Activated CD4-positive, alpha-beta T cell treated with anti-CD3 and anti-CD28 coated beads, Interleukin-10, Interleukin-2, amounts not matched to agents 100 ng/mL and 50 ng/mL, durations not matched to agents 16 hours and 8 hours (primary cell): ENCODE measurements at regions not wholly inside any gene's neighbourhood (a gene's known extent, or its start where the extent isn't known, plus 50 kb on each side); places are given as distances from the start of the nearest gene placed in this dataset.
"Not testable (repeated sequence)": the region's sequence is repeated elsewhere in the genome, so short reads cannot be mapped to it uniquely, and the experiment has no call there.

Source experiments
- DNase-seq: peaks from one replicate; pipeline ENCODE4 v3.0.0-alpha.2; 2020

- DNase-seq: no peak
Observed at GRCh38 chr1:10942542-10942912, 69.9 kb upstream of the TARDBP start.

GRCh38 chr1:10943041-10943440 lies 69.4 kb upstream of the TARDBP start:
- DNase-seq: no peak

GRCh38 chr1:10943991-10944730 lies 68.3 kb upstream of the TARDBP start:
- no peak for DNase-seq

GRCh38 chr1:10945991-10946509 lies 66.4 kb upstream of the TARDBP start:
- DNase-seq: no peak

- DNase-seq: no peak
Observed at GRCh38 chr1:10947181-10947580, 65.3 kb upstream of the TARDBP start.

GRCh38 chr1:10947691-10948462 lies 64.6 kb upstream of the TARDBP start:
- no peak for DNase-seq

GRCh38 chr1:10948463-10948775 lies 64.0 kb upstream of the TARDBP start:
- no peak for DNase-seq

GRCh38 chr1:10950316-10951172 lies 61.9 kb upstream of the TARDBP start:
- no peak for DNase-seq

- not testable (repeated sequence) for DNase-seq
Observed at GRCh38 chr1:10951298-10951697, 61.2 kb upstream of the TARDBP start.

GRCh38 chr1:10951961-10952360 lies 60.5 kb upstream of the TARDBP start:
- DNase-seq: no peak

GRCh38 chr1:10953505-10954193 lies 58.8 kb upstream of the TARDBP start:
- no peak for DNase-seq

- no peak for DNase-seq
Observed at GRCh38 chr1:10957133-10957532, 55.3 kb upstream of the TARDBP start.

- DNase-seq: no peak
Observed at GRCh38 chr1:10958614-10959013, 53.8 kb upstream of the TARDBP start.

- peak; percentile 86 for DNase-seq
Observed at GRCh38 chr1:10960411-10961299, 51.8 kb upstream of the TARDBP start.

- DNase-seq: no peak
Observed at GRCh38 chr1:10961300-10961833, 51.1 kb upstream of the TARDBP start.

- DNase-seq: no peak
Observed at GRCh38 chr1:10962483-10962882, 50.0 kb upstream of the TARDBP start.
